Tibial nerve (tissue), 4 donors: ENCODE measurements at regions not wholly inside any gene's neighbourhood (a gene's known extent, or its start where the extent isn't known, plus 50 kb on each side); places are given as distances from the start of the nearest gene placed in this dataset.

Experiments used
- EP300 ChIP-seq, 2 donors: sonication (generic); formaldehyde crosslinking; IDR thresholded peaks; one replicate each; pipeline ENCODE4 v1.6.1; 2017; ENCODE audit warnings: antibody characterized with exemption in 2 of 2, mild to moderate bottlenecking in 1 of 2
- POLR2A ChIP-seq, 2 donors: fragments of 450-650 bp; IDR thresholded peaks; one replicate each; pipeline ENCODE4 v1.6.1; 2017; ENCODE audit warnings: antibody characterized with exemption in 2 of 2, mild to moderate bottlenecking in 2 of 2, moderate library complexity in 2 of 2
- TF ChIP-seq, protein P1 (sequence below), 5 experiments: fragments of 200-600 bp in 3 of 5; fragments of 450-650 bp in 2 of 5; sonication (generic) in 3 of 5; IDR thresholded peaks; one replicate each; pipeline ENCODE4 v1.5.1; 2016 to 2019; ENCODE audit warnings: antibody characterized with exemption in 5 of 5, mild to moderate bottlenecking in 3 of 5, moderate library complexity in 2 of 5

DNA sequence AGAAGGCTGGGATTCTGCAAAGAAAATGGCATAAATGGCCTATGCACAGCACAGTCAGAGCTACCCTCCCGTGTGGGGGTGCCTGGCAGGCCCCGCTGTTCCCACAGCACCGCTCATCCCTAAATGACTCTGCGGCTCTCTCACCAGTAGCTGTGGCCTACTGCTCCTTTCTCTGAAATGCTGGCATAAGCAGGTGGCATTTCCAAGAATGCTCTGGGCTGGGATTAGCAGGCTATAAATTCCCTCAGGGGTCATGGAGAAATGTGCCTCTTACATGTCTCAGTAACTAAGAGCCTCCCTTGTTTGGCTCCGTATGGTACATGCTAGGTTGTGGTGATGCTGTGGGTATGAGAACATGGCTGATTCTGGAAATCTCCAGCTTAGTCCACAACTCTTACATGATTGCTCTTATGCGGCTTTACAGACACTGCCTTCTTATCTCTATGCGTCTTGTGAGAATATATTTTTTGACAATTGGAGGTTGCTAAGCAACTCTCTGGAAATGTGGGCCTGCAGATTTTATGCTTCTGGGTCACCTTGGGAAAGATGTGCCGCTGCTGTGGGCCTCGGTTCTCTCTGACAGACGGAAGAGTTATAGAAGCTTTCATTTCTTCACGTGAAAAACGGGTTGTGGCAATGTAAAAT, 80.3 kb upstream of the GATA6 start:
- no peak for TF ChIP-seq POLR2A (IDR thresholded peaks at IDR 0.05)
- TF ChIP-seq, protein P1, sequence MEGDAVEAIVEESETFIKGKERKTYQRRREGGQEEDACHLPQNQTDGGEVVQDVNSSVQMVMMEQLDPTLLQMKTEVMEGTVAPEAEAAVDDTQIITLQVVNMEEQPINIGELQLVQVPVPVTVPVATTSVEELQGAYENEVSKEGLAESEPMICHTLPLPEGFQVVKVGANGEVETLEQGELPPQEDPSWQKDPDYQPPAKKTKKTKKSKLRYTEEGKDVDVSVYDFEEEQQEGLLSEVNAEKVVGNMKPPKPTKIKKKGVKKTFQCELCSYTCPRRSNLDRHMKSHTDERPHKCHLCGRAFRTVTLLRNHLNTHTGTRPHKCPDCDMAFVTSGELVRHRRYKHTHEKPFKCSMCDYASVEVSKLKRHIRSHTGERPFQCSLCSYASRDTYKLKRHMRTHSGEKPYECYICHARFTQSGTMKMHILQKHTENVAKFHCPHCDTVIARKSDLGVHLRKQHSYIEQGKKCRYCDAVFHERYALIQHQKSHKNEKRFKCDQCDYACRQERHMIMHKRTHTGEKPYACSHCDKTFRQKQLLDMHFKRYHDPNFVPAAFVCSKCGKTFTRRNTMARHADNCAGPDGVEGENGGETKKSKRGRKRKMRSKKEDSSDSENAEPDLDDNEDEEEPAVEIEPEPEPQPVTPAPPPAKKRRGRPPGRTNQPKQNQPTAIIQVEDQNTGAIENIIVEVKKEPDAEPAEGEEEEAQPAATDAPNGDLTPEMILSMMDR (IDR thresholded peaks at IDR 0.05): no peak
- TF ChIP-seq EP300 (IDR thresholded peaks at IDR 0.05): no peak
